ENCODE measurements at regions not wholly inside any gene's neighbourhood (a gene's known extent, or its start where the extent isn't known, plus 50 kb on each side); places are given as distances from the start of the nearest gene placed in this dataset.
"Not testable (repeated sequence)": the region's sequence is repeated elsewhere in the genome, so short reads cannot be mapped to it uniquely, and the experiment has no call there.

- DNase-seq, result no peak
- no peaks in the 10 kb centered on the region for H3K36me3 Mint-ChIP-seq
- no peaks in the 10 kb centered on the region for H3K9me3 Mint-ChIP-seq (ENCODE audit: low read depth)
- no peak overlapping the region for H3K4me3 Mint-ChIP-seq
- H3K4me1 Mint-ChIP-seq, result no peaks in the 10 kb centered on the region
- no peak overlapping the region for H3K27ac Mint-ChIP-seq
- ATAC-seq, result no peak
- no peaks in the 10 kb centered on the region for H3K27me3 Mint-ChIP-seq
- CTCF ChIA-PET, result no interaction called here
These were observed 206.2 kb upstream of the KAZN start for GRCh38 chr1:14392161-14392858.

- ATAC-seq (no peak), DNase-seq (no peak)
- Mint-ChIP-seq H3K4me1 (no peaks in the 10 kb centered on the region), H3K4me3 (no peak overlapping the region), H3K27ac (no peak overlapping the region), H3K27me3 (no peaks in the 10 kb centered on the region), H3K36me3 (no peaks in the 10 kb centered on the region), H3K9me3 (ENCODE audit: low read depth) (no peaks in the 10 kb centered on the region)
- CTCF ChIA-PET, result no interaction called here
These were observed 205.6 kb upstream of the KAZN start for GRCh38 chr1:14392859-14393365.

GRCh38 chr1:14396100-14396499 is 202.4 kb upstream of the KAZN start:
- H3K27ac Mint-ChIP-seq, result no peak overlapping the region
- no peak for DNase-seq
- H3K4me3 Mint-ChIP-seq, result no peak overlapping the region
- no peak for ATAC-seq
- H3K27me3 Mint-ChIP-seq, result no peaks in the 10 kb centered on the region
- no peaks in the 10 kb centered on the region for H3K4me1 Mint-ChIP-seq
- H3K36me3 Mint-ChIP-seq, result no peaks in the 10 kb centered on the region
- CTCF ChIA-PET, result no interaction called here
- peaks cover 2% of the 10 kb centered on the region for H3K9me3 Mint-ChIP-seq (ENCODE audit: low read depth)

GRCh38 chr1:14403961-14404645 is 194.4 kb upstream of the KAZN start:
- no peaks in the 10 kb centered on the region for H3K4me1 Mint-ChIP-seq
- H3K27ac Mint-ChIP-seq, result no peak overlapping the region
- H3K27me3 Mint-ChIP-seq, result no peaks in the 10 kb centered on the region
- no peaks in the 10 kb centered on the region for H3K36me3 Mint-ChIP-seq
- ATAC-seq, result no peak
- CTCF ChIA-PET, result no interaction called here
- DNase-seq, result no peak
- H3K9me3 Mint-ChIP-seq (ENCODE audit: low read depth), result peaks cover 2% of the 10 kb centered on the region
- H3K4me3 Mint-ChIP-seq, result no peak overlapping the region

- H3K9me3 Mint-ChIP-seq (ENCODE audit: low read depth), result no peaks in the 10 kb centered on the region
- DNase-seq (no peak), ATAC-seq (no peak)
- no peaks in the 10 kb centered on the region for H3K36me3 Mint-ChIP-seq
- no peaks in the 10 kb centered on the region for H3K27me3 Mint-ChIP-seq
- no peak overlapping the region for H3K27ac Mint-ChIP-seq
- H3K4me1 Mint-ChIP-seq, result no peaks in the 10 kb centered on the region
- H3K4me3 Mint-ChIP-seq, result no peak overlapping the region
- CTCF ChIA-PET, result no interaction called here
These were observed 193.6 kb upstream of the KAZN start for GRCh38 chr1:14404862-14405301.

- Mint-ChIP-seq H3K4me3 (no peak overlapping the region), H3K9me3 (ENCODE audit: low read depth) (peaks cover 2% of the 10 kb centered on the region), H3K4me1 (no peaks in the 10 kb centered on the region), H3K36me3 (no peaks in the 10 kb centered on the region), H3K27me3 (no peaks in the 10 kb centered on the region), H3K27ac (no peak overlapping the region)
- no peak for ATAC-seq
- CTCF ChIA-PET, result no interaction called here
- no peak for DNase-seq
These were observed 186.2 kb upstream of the KAZN start for GRCh38 chr1:14412235-14412634.

GRCh38 chr1:14413819-14414490 is 184.5 kb upstream of the KAZN start:
- no peaks in the 10 kb centered on the region for H3K4me1 Mint-ChIP-seq
- H3K36me3 Mint-ChIP-seq, result no peaks in the 10 kb centered on the region
- ATAC-seq, result no peak
- DNase-seq, result no peak
- H3K9me3 Mint-ChIP-seq (ENCODE audit: low read depth), result peaks cover 2% of the 10 kb centered on the region
- no peak overlapping the region for H3K4me3 Mint-ChIP-seq
- H3K27ac Mint-ChIP-seq, result no peak overlapping the region
- CTCF ChIA-PET, result no interaction called here
- H3K27me3 Mint-ChIP-seq, result no peaks in the 10 kb centered on the region

GRCh38 chr1:14415396-14415795 is 183.1 kb upstream of the KAZN start:
- Mint-ChIP-seq H3K4me3 (no peak overlapping the region), H3K36me3 (no peaks in the 10 kb centered on the region), H3K9me3 (ENCODE audit: low read depth) (peaks cover 2% of the 10 kb centered on the region), H3K27ac (no peak overlapping the region), H3K27me3 (no peaks in the 10 kb centered on the region), H3K4me1 (no peaks in the 10 kb centered on the region)
- ATAC-seq, result no peak
- no peak for DNase-seq
- CTCF ChIA-PET, result no interaction called here

GRCh38 chr1:14419778-14420218 is 178.7 kb upstream of the KAZN start:
- CTCF ChIA-PET; ATAC-seq; H3K36me3 Mint-ChIP-seq; H3K4me1 Mint-ChIP-seq; H3K4me3 Mint-ChIP-seq; H3K9me3 Mint-ChIP-seq (ENCODE audit: low read depth); H3K27me3 Mint-ChIP-seq; DNase-seq; H3K27ac Mint-ChIP-seq: not testable (repeated sequence)

GRCh38 chr1:14420686-14421085 is 177.8 kb upstream of the KAZN start:
- H3K27ac Mint-ChIP-seq, result no peak overlapping the region
- no peak for ATAC-seq
- H3K4me3 Mint-ChIP-seq, result no peak overlapping the region
- CTCF ChIA-PET, result no interaction called here
- no peaks in the 10 kb centered on the region for H3K36me3 Mint-ChIP-seq
- H3K4me1 Mint-ChIP-seq, result no peaks in the 10 kb centered on the region
- no peaks in the 10 kb centered on the region for H3K27me3 Mint-ChIP-seq
- no peaks in the 10 kb centered on the region for H3K9me3 Mint-ChIP-seq (ENCODE audit: low read depth)
- no peak for DNase-seq

GRCh38 chr1:14421295-14421976 is 177.0 kb upstream of the KAZN start:
- Mint-ChIP-seq H3K4me1 (no peaks in the 10 kb centered on the region), H3K9me3 (ENCODE audit: low read depth) (peaks cover 3% of the 10 kb centered on the region), H3K36me3 (no peaks in the 10 kb centered on the region), H3K4me3 (no peak overlapping the region), H3K27ac (no peak overlapping the region), H3K27me3 (no peaks in the 10 kb centered on the region)
- DNase-seq (no peak), ATAC-seq (no peak)
- CTCF ChIA-PET, result no interaction called here

- no peak overlapping the region for H3K4me3 Mint-ChIP-seq
- H3K36me3 Mint-ChIP-seq, result no peaks in the 10 kb centered on the region
- ATAC-seq (no peak), DNase-seq (no peak)
- peaks cover 3% of the 10 kb centered on the region for H3K9me3 Mint-ChIP-seq (ENCODE audit: low read depth)
- no peak overlapping the region for H3K27ac Mint-ChIP-seq
- no peaks in the 10 kb centered on the region for H3K4me1 Mint-ChIP-seq
- CTCF ChIA-PET, result no interaction called here
- no peaks in the 10 kb centered on the region for H3K27me3 Mint-ChIP-seq
These were observed 176.4 kb upstream of the KAZN start for GRCh38 chr1:14421977-14422609.

GRCh38 chr1:14424325-14425002 is 174.0 kb upstream of the KAZN start:
- CTCF ChIA-PET, result no interaction called here
- Mint-ChIP-seq H3K4me1 (no peaks in the 10 kb centered on the region), H3K27me3 (no peaks in the 10 kb centered on the region), H3K4me3 (no peak overlapping the region), H3K36me3 (no peaks in the 10 kb centered on the region), H3K9me3 (ENCODE audit: low read depth) (peaks cover 6% of the 10 kb centered on the region), H3K27ac (no peak overlapping the region)
- no peak for ATAC-seq
- DNase-seq, result no peak

Measured in activated CD8-positive, alpha-beta memory T cell treated with anti-CD3 and anti-CD28 coated beads, Interleukin-2, amount 10 ng/mL, durations not matched to agents 7 days and 5 days (primary cell).